SK-N-DZ (cell line): ENCODE measurements at regions not wholly inside any gene's neighbourhood (a gene's known extent, or its start where the extent isn't known, plus 50 kb on each side); places are given as distances from the start of the nearest gene placed in this dataset.

Experiments
- DNase-seq: peaks from one replicate; pipeline ENCODE4 v3.0.0-alpha.2; 2015; ENCODE audit warnings: low spot score

- DNase-seq = no peak
Observed at GRCh38 chr9:13412331-13412730, 132.8 kb upstream of the MPDZ start.

DNA sequence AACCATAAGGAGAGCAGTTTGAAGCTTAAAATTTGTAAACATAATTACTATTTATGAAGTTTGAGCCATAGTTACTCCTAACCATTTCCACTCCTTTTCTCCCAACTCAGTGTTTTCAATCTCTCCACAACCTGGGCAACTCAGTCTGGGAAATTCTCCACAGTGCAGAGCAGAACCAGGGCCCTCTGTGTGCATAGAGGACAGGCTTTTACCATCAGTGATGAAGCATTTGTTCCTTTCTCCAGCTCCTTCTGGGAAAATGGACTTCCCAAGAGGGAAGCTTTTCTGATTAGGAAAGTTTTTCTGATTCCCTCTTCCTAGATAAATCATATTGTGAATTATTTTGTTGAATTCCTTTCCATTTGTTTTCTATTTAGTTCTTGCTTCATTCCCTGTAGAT lies 132.3 kb upstream of the MPDZ start:
- no peak for DNase-seq

GRCh38 chr9:13410566-13411031 lies 131.1 kb upstream of the MPDZ start:
- DNase-seq = no peak

DNA sequence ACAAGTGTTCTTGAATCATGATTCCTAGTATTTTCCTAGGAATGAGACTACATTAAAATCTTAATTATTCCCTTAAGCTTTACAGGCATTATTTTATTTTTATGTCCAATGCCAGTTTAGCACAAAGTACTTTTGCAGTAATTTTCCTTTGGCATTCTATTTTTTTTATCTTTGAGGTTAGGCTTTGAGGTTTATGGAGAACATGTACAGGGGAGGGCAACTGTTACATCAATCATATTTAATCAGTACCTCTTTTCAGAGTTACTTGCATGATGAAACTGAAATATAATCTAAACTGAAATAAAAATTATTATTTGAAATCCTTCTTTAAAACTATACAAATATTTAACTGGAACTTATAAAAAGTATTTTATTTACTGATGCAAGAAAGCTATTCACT lies 118.2 kb upstream of the MPDZ start:
- no peak for DNase-seq

DNA sequence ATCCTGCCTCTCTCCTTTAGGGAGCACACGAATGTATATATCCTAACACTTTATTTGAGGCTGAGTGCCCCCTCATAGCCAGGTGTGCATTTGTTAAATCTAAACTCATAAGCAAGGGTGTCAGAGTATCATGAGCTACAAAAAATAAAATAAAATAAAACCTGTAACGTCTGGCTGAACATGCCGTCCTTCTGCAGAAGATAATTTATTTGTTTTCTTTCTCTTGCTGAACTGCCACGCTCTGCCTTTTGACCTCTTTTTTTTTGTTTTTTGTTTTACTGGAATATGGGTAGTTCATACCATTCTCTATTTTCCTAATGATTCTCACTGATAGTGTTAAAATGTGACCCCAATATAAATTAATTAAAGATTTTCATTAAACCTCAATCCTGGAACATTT lies 117.7 kb upstream of the MPDZ start:
- no peak for DNase-seq

- no peak for DNase-seq
Observed at GRCh38 chr9:13396418-13396817, 116.9 kb upstream of the MPDZ start.

DNA sequence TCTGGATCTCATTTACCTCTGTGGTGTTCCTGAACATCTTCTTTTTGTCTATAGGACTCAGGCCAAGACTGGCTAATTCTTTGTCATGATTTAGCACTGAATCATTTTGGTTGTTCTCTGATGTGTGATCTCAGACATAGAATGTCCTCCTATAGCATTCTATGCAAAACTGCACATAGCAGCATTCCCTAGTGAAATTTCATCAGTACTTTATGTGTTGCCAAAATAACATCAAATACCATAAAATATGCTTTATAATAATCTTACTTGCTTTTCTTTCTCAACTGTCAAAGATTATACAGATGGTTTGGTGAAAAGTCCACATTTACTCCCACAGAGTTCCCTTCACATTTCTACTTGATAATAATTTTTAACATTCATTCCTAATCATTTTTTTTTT lies 115.7 kb upstream of the MPDZ start:
- no peak for DNase-seq

DNA sequence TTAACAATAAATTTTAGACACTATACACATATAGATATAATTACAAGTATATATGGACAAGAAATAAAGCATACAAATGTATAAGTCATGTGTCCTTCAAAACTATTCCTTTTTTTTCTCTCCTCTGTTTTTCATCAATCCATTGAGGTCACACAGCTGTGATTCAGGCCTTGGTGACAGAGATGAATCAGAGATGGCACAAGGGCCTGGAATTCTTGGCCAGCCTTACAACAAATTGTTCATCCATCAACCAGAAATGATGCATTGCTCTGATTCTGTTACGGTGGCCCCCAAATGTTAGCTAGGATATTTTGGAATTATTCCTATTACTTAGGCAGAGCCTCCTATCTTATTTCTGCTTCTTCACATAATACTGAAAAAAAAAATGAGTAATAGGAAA lies 108.7 kb upstream of the MPDZ start:
- no peak for DNase-seq

DNA sequence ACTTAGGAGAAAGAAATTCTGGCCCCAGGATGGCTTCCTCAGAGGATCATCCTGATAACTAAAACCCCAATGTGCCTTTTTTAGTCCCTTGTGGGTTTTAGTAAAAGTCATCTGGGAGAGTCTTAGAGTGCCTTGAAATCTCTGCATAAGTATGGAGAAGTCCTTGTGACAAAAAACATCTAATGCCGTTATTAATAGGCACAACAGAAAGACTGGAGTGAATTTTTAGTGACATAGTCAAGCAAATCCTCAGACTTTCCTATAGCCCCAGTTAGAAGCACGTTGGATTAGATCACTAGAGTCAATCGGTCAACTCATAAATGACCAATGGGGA lies 108.2 kb upstream of the MPDZ start:
- no peak for DNase-seq

DNA sequence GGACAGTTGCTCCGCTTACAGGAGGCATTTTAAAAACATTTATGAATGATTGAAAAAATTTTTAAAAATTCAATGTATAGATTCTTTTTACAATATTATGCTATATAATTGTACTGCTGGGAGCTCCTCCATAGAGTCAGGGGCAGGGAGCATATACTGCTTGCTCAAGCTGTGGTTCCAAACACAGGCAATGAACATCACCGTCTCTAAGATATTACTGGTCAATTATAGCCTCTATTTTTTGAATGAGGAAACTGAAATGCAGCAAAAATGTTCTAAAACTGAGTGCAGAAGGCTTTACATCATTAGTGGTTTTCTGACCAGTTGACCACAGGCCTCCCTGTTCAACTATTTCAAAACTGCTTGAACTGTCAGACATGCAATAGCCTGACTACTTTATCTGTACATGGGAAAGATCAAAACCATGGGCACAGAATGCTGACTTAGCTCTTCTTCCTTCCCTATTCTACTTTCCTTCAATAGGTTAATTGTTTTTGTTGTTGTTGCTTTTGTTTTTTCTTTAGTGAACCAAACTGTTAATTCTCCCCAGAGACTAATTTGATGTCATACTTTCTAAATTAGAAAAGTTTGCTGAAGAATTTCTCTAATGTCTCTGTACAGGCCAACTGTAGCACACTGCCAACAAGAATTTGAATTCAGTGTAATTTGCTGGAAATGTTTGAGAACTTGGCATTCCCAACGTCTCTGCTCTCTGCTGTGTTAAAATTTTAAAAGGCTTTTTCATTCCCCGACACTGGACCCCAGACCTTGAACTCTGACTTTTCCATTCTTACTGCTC lies 107.6 kb upstream of the MPDZ start:
- no peak for DNase-seq

DNA sequence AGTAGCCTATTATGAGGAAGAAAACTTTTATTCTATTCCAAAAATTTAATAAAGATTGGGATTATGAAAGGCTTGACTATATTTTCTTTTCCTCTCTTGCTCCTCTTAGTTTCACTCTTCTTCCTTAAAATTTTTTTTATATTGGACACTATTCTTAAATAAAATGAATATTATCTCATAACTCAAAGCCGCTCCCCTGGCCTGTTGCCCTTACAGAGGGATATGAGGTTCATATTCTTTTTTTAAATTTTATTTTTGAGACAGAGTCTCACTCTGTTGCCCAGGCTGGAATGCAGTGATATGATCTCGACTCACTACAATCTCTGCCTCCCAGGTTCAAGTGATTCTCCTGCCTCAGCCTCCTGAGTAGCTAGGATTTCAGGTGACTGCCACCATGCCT lies 106.8 kb upstream of the MPDZ start:
- DNase-seq = no peak

- DNase-seq = no peak
Observed at GRCh38 chr9:13383855-13384254, 104.4 kb upstream of the MPDZ start.

DNA sequence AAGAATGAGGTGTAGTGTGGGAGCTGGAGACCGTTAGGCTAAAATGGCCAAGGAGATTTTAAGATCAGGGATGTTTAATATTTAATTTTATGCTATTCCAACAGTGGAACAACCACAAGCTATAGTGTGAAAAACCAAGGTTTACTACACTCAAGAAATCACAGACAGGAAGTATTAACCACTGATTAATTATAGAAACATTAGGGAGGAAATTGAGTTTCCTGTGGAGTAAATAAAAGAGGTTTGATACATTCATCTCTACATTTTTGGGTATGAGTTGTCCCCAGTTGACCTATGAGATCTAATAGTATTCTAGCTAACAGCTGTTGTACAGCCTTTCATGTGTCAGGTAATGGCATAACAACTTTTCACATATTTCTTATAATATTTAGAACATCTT lies 103.7 kb upstream of the MPDZ start:
- DNase-seq = no peak

DNA sequence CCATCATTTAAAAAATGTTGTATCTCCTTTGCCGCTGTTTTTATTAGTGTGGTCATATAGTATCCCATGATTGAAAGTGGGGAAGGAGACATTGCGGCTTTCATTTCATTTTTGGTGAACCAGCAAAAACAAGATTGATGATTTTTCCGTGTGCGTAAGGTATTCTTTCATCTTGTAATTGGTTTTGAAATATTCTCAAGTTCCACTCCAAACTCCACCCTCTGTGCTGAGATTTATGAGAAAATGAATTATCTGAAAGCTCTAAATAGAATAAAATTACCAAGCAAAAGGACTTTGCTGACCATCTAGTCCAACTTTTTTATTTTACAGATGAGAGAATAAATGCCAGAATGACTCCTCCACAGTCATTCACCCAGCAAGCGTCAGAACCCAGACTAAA lies 103.1 kb upstream of the MPDZ start:
- no peak for DNase-seq

- no peak for DNase-seq
Observed at GRCh38 chr9:13380903-13381302, 101.4 kb upstream of the MPDZ start.

GRCh38 chr9:13378154-13378553 lies 98.7 kb upstream of the MPDZ start:
- DNase-seq = no peak

- DNase-seq = no peak
Observed at GRCh38 chr9:13377171-13377925, 97.9 kb upstream of the MPDZ start.

GRCh38 chr9:13372510-13372909 lies 93.0 kb upstream of the MPDZ start:
- no peak for DNase-seq

DNA sequence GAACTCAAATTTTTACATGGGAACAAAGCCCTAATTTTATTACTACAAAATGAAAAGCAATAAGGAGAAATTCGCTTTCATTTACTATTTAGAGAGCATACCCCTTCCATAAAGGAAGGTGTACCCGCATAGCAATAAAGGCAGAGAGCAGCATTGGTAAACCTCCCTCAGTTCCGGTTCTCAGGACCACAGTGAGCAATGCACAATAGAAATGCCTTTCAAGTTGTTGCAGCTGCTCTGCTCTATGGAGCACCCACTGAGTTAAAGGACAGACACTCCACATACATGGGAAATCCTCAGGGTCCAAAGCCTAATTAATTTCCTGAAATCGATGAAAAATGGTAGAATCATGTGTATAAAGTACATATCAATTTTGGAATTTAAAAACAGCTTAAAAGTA lies 89.9 kb upstream of the MPDZ start:
- no peak for DNase-seq

DNA sequence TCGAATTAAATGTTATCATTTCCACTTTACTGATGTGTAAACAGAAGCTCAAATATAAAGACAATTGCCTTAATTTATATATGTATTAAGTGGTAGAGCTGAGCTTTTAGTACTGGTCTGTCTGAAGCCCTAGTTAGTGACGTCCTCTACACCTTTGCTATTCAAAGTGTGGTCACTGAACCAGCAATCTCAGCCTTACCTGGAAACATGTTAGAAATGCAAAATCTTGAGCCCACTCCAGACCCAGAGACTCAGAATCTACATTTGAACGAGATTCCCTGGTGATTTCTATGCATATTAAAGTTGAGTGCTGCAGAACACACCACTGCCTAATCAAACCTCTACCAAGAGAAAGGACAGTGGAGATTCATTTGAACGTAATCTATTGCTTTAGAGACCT lies 88.3 kb upstream of the MPDZ start:
- no peak for DNase-seq

DNA sequence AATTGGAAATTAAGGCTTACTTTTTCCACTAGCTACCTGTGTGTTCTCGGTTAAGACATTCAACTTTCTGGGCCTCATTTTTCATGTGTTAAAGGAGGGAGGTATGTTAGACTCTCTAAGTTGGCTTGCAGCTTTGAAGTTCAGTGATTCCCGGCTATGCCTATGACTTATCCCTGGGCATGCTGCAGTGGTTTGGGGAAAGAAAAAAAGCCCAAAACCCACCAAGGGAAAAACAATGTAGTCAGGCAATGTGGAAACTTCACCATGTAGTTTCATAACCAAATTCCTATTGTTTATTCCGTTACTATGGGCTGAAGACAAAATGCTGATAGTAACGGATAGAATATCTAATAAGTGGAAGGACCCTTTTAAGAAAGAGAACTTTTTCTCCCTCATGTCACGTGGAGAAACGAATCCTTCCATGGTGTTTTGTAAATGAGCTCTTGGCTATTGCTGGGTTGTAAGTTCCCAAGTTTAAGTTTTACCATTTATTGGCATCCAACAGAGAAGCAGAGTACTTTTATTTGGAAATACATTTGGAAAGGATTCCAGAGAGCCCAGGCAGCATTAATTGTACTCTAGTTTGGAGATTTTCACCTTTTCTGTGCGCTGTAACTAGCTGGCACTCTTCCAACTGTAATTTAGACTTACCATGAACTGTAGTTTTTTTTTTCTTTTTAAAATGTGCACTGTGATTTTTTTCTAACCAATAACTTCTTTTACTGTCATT lies 84.9 kb upstream of the MPDZ start:
- DNase-seq = no peak

GRCh38 chr9:13361076-13361475 lies 81.6 kb upstream of the MPDZ start:
- DNase-seq = no peak

DNA sequence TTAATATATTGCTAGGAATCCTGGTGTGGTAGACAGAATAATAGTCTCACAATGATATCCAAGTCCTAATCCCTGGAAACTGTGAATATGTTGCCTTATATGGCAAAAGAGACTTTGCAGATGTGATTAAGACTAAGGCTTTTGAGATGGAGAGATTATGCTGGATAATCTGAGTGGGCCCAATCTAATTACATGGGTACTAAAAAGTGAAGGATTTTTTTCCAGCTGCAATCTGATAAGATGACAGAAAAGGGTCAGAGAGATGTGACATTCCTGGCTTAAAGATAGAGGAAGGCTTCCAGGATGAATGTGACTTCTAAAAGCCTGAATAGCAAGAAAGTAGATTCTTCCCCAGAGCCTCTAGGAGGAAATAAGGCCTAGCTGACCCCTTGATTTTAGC lies 80.7 kb upstream of the MPDZ start:
- peak; percentile 84 for DNase-seq
